ENCODE measurements at regions not wholly inside any gene's neighbourhood (a gene's known extent, or its start where the extent isn't known, plus 50 kb on each side); places are given as distances from the start of the nearest gene placed in this dataset.

- no peak for DNase-seq (ENCODE audit: low spot score)
- in situ Hi-C loops (cut with MboI; ENCODE audit: low pct_unique_long_range_greater_than_20kb, low sequenced_read_pairs, unreplicated experiment): no loop called here
- no peak for TF ChIP-seq CTCF (IDR thresholded peaks at IDR 0.05; ENCODE audit: extremely low read depth, insufficient read depth, missing control alignments)
Observed at GRCh38 chr2:228503731-228504130, 322.2 kb upstream of the SPHKAP start.

- in situ Hi-C loops (cut with MboI; ENCODE audit: low pct_unique_long_range_greater_than_20kb, low sequenced_read_pairs, unreplicated experiment): no loop called here
- DNase-seq (ENCODE audit: low spot score): no peak
- TF ChIP-seq CTCF (IDR thresholded peaks at IDR 0.05; ENCODE audit: extremely low read depth, insufficient read depth, missing control alignments): no peak
Observed at GRCh38 chr2:228493852-228494251, 312.4 kb upstream of the SPHKAP start.

- in situ Hi-C loops (cut with MboI; ENCODE audit: low pct_unique_long_range_greater_than_20kb, low sequenced_read_pairs, unreplicated experiment): no loop called here
- no peak for DNase-seq (ENCODE audit: low spot score)
- no peak for TF ChIP-seq CTCF (IDR thresholded peaks at IDR 0.05; ENCODE audit: extremely low read depth, insufficient read depth, missing control alignments)
Observed at GRCh38 chr2:228479014-228479413, 297.5 kb upstream of the SPHKAP start.

- in situ Hi-C loops (cut with MboI; ENCODE audit: low pct_unique_long_range_greater_than_20kb, low sequenced_read_pairs, unreplicated experiment): no loop called here
- TF ChIP-seq CTCF (IDR thresholded peaks at IDR 0.05; ENCODE audit: extremely low read depth, insufficient read depth, missing control alignments): no peak
- no peak for DNase-seq (ENCODE audit: low spot score)
Observed at GRCh38 chr2:228474466-228474865, 293.0 kb upstream of the SPHKAP start.

GRCh38 chr2:228469721-228470120 is 288.2 kb upstream of the SPHKAP start:
- no peak for TF ChIP-seq CTCF (IDR thresholded peaks at IDR 0.05; ENCODE audit: extremely low read depth, insufficient read depth, missing control alignments)
- in situ Hi-C loops (cut with MboI; ENCODE audit: low pct_unique_long_range_greater_than_20kb, low sequenced_read_pairs, unreplicated experiment): no loop called here
- DNase-seq (ENCODE audit: low spot score): no peak

- in situ Hi-C loops (cut with MboI; ENCODE audit: low pct_unique_long_range_greater_than_20kb, low sequenced_read_pairs, unreplicated experiment): no loop called here
- TF ChIP-seq CTCF (IDR thresholded peaks at IDR 0.05; ENCODE audit: extremely low read depth, insufficient read depth, missing control alignments): no peak
- DNase-seq (ENCODE audit: low spot score): no peak
Observed at GRCh38 chr2:228466851-228467250, 285.4 kb upstream of the SPHKAP start.

GRCh38 chr2:228465408-228465807 is 283.9 kb upstream of the SPHKAP start:
- in situ Hi-C loops (cut with MboI; ENCODE audit: low pct_unique_long_range_greater_than_20kb, low sequenced_read_pairs, unreplicated experiment): no loop called here
- no peak for TF ChIP-seq CTCF (IDR thresholded peaks at IDR 0.05; ENCODE audit: extremely low read depth, insufficient read depth, missing control alignments)
- no peak for DNase-seq (ENCODE audit: low spot score)

Data from GM13977 (cell line).